Anterior cingulate cortex (tissue), 58 donors: ENCODE measurements at regions not wholly inside any gene's neighbourhood (a gene's known extent, or its start where the extent isn't known, plus 50 kb on each side); places are given as distances from the start of the nearest gene placed in this dataset.

ENCODE experiments used
- DNase-seq, 58 donors: peaks; one replicate each; lab custom pipeline; 2025; lab: John Stamatoyannopoulos, UW

DNA sequence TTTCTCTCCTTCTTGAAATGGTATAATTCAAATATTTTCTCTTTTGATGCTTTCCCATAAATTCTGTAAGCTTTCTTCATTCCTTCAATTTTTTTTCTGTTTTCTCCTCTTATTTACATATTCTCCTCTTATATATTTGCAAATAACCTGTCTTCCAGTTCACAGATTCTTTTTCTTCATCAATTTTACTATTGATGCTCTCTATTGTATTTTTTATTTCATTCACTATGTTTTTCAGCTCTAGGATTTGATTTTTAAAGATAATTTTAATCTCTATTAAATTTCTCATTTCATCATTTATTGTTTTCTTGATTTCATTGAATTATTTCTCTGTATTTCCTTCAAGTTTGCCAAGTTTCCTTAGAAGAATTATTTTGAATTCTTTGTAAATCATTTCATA is 54.0 kb upstream of the PRPS1L1 start:
- DNase-seq = no peak

DNA sequence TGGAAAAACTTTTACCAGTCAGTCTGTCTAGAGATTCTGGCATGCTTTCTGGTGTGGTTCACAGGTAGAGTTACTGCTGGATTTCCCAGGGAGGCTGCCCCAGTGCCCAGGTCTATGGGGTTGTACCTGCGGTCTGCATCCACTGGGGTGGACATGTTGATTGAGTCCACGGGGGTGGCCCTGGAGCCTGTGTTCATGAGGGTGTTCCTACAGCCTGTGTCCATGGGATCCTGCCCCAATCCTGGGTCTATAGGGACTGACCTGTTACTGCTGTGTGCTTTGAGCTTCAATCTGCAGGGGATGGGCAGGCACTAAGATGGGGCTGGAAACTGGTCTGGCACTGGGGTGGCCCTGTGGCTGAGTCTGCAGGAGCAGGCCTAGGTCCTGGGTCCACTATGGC is 54.5 kb upstream of the PRPS1L1 start:
- no peak for DNase-seq

DNA sequence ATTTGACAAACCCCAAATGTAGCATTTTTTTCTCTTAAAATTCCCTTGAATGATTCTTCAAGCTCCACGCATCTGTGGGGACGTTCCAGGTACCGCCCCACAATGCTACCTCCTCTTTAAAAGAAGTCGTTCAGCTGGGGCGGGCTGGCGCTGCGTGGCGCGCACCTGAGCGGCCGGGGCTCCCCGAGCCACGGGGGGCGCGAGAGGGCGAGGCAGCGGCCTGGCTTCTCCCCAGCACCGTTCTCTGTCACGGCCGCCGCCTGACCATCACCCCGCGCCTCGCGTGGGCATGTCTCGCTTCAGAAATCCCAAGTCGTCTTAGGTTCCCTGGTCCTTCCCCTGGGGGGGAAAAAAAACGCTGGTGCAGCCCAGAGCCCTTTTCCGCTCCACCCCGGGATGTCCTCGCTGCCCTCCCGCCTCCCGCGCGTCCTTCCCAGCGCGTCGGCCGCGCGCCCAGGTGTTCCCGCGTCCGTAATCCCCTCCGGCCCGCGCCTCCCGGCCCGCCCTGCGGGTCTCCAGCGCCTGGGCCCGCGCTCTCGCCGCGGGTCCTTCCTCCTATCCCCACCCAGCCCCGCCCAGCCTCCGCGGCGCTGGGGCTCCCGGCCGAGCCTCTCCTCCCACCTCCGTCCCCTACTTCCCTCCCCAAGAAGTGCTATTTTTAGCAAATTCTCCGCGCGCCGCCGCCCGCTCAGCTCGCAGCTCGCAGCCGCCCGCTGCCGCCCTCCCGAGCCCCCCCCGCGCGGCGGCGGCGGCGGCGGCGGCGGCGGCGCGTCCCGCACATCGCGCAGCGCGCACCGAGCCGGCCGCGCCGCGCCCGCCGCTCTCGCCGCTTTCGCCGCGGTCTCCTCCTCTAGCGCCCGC is 58.7 kb upstream of the PRPS1L1 start:
- peak in 36 of 58 donors; percentile 4 to 75 (median 36) for DNase-seq

DNA sequence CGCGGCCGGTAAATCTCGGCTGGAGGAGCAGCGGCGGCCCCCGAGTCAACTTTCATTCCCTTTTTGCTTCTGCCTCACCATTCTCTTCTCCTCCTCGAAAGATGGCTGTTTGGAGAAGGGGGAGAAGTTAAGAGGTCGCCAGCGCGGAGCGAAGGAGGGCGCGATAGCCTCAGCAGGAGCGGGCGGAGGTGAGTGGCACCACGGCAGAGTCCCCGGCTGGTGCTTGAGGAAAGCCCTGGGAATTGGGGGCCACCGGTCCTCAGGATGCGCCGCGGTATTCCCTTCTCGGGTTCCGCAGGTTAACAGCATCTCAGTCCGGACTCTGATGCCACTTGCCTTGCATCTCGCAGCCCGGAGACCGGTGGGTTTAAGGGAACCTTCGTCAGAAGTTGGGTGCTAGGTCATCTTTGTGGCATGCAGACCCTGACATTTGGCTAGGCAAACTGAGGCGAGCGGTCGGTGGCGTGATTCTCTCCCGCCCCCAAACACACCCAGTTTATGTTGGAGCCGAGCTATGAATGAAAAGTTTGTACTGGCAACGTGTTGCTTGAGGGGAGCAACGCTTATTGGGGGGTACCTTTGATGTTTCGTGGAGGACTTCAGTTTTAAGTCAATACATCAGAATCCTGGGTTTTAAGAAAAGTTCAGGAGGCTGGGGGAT is 59.5 kb upstream of the PRPS1L1 start:
- peak in 21 of 58 donors; percentile 7 to 61 (median 30) for DNase-seq

DNA sequence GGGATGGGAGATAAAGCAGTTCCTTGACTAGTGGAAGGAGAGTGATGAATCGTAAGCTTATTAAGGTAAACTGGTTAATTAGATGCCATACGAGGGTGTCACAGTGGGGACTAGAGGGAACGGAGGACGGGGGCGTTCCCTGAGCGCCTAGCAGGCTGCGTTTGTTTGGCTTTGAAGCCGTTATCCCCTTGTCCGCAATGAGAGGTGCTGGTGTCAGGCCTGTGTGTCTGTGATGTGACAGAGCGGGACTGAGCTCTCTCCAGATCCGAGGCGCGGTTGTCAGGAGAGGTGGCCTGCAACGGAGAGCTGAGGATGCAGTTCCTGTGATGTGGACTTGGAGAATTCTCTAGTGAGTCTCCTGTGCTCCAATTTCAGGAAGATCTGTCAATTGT is 60.0 kb upstream of the PRPS1L1 start:
- peak in 31 of 58 donors; percentile 0 to 48 (median 13) for DNase-seq

- no peak for DNase-seq
Observed at GRCh38 chr7:18096087-18096486, 68.4 kb upstream of the PRPS1L1 start.

- no peak for DNase-seq
Observed at GRCh38 chr7:18102576-18102975, 74.9 kb upstream of the PRPS1L1 start.

DNA sequence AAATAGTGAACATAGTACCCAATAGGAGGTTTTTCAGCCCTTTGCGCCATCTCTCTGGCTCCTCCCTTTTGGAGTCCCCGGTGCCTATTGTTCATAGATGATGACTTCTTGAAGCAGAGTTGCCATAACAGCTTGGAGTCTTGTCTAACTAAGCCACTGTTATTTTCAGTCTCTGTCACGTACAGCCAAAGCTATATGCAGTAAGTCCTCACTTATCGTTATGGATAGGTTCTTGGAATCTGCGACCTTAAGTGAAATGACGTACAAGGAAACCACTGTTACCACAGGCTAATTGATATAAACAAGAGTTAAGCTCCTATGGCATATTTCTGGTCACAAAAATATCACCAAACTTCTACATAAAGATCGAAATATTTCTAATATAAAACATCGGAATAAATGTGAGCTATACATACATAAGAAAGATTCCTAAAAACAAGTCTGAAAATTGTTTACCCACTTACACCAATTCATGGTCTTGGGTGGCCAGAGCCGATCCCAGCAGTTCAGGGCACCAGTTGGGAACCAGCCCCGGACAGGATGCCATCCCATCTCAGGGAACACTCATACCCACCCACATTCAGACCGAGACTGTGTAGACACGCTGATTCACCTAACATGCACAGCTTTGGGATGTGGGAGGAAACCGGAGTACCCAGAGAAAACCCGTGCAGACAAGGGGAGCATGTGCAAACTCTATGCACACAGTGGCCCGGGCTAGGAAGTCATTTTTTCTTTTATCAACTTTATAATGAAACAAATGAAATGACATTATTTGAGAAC is 76.0 kb upstream of the PRPS1L1 start:
- DNase-seq = peak in 2 of 58 donors; percentile 1 to 5

DNA sequence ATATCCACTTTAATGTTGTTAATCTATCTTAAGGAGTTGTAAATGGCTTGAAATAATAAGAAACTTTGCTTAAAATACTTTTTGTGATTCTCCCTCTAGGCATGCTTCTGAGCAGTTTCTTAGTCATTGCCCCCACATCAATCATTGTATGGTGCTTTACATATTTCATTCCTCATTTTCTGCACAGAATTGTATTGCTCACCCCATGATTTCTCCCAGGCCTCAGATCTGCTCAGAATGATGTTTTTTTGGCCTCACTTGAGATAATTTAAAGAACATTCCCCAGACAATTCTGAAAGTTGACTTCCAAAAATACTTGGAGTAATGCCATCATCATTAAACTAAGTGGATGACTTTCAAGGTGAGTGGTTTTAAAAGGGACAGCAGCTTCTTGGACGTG is 82.1 kb upstream of the PRPS1L1 start:
- no peak for DNase-seq

DNA sequence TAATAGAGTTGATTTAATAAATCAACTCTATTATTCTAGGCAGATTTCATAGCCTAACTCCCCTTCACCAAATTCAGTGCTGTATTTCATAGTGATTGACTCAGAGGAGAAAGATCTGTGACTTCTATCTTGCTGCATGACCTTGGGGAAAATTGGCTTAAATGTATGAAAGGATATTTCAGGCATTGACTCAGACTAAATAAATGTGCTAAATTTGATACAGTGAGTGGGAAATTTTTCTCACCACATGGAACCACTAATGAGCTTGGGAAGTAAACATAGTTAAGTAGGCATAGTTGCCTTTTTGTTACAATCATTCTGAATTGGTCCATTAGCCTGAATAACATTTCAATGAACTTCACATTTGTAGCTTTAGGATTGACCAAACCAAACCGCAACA is 89.0 kb upstream of the PRPS1L1 start:
- no peak for DNase-seq

- DNase-seq = no peak
Observed at GRCh38 chr7:18117482-18117881, 89.8 kb upstream of the PRPS1L1 start.

- DNase-seq = peak in 1 of 58 donors; percentile 1
Observed at GRCh38 chr7:18119985-18120384, 92.3 kb upstream of the PRPS1L1 start.

GRCh38 chr7:18123508-18124239 is 96.0 kb upstream of the PRPS1L1 start:
- no peak for DNase-seq

DNA sequence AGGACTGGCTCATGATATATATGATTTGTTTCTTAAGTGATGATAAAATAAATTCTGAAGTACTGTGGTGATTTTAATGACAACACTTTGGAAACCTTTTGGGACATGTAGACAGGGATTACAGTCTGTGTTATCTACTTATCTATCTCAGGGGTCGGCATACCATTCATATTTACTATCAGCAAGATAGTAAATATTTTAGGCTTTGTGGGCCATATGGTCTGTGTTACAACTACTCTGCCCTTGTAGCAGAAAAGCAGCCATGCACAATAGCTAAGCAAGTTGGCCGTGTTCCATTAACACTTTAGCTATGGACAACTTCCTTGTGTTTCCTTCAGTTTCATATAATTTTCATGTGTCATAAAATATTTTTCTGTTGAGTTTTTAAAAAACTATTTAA is 97.8 kb upstream of the PRPS1L1 start:
- no peak for DNase-seq

DNA sequence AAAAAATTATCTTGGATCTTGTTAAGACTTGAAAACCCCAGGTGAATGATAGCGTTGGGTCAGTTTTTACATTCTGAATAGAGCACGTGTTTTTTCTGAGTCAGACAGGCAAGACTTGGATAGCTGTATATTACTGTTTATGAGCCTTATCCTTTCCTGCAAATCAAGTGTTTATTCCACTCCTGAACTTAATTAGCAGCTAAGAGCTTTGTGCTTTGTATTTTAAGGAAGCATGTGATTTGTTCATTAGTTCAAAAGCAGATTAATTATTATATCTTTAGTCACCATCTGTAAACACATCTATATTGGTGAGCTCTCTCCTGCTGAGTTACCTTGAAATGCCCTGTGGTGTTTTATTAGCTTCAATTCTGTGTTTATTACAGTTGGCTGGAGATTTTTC is 98.6 kb upstream of the PRPS1L1 start:
- DNase-seq = no peak

DNA sequence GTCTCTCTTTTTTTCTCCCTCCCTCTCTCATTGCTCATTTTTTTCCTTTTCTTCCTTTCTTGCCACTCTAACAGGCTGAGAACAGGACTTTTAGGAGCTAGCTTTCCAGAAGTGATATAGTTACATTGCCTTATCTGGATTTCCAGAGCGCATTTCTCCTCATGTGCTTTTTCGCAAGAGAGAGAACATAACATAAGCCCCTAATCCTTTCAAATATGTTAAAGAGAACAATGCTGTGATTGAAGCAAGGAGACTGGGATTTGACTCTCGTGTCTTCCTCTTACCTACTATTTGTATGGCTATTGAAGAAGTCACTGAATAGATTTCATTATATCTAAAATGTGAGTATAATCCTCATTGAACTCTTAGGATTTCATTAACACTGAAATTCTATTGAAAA is 101.2 kb upstream of the PRPS1L1 start:
- DNase-seq = no peak

GRCh38 chr7:18132811-18133210 is 105.2 kb upstream of the PRPS1L1 start:
- no peak for DNase-seq

DNA sequence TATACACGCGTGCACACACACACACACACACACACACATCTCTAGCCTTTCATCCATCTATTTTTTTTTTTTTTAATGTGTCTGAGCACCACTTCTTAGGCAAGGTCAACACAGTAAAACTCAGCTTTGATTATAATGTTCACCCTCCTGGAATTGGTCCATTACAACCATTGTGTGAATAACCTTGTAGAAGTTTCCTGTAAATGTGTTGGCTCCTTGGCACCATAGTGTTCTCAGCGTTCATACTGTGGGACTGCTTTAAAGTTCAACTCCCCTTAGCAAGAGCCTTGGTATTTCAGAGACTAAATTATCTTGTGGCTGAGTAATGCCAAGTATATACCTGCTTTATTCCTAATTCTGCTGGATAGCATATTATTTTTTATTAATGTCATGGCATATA is 106.3 kb upstream of the PRPS1L1 start:
- DNase-seq = no peak

GRCh38 chr7:18140943-18141342 is 113.3 kb upstream of the PRPS1L1 start:
- DNase-seq = no peak

DNA sequence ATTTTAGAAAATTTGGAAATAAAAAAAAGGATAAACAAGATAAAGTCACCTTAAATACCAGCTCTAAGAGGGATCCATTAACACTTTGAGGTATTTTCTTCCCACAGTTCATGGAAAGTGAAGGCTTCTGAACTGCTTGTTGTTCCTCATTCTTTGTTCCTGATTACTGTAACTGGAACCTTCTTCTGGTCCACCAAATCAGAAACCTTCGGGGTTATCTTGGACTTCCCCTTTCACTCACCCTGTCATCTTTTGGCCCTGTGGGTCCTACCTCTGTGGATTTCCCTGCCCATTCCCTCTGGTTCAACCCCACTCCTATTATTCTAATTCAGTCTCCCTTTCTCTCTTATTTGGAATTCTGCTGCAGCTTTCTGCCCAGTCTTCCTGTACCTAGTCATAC is 116.5 kb upstream of the PRPS1L1 start:
- DNase-seq = no peak

DNA sequence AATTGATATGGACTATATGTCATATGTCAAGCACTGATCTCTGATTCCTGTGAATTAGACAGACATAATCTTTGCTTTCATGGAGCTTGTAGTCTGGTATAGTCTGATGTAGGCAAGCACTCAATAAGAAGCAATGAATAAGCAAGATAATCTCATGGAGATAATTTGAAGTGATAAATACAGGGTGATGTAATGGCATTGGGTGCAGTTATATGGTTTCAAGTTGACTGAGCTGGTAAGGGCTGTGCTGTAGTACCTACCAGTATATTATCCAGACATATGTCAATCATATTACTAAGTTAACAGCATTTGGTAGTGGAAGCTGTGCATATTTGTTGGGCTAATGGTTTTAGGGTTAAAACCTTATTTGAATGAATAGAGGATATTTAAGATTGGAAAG is 117.5 kb upstream of the PRPS1L1 start:
- no peak for DNase-seq
